H1 (cell line): ENCODE measurements at regions not wholly inside any gene's neighbourhood (a gene's known extent, or its start where the extent isn't known, plus 50 kb on each side); places are given as distances from the start of the nearest gene placed in this dataset.

Experiments used
- ASH2L ChIP-seq: fragments of 200-600, 300-600 bp; sonication (generic); IDR thresholded peaks from one replicate; pipeline ENCODE4 v1.7.1; 2017; ENCODE audit warnings: low read length
- BCL11A ChIP-seq, 2 experiments: IDR thresholded peaks; one replicate each; pipeline ENCODE4 v1.6.1; 2011; ENCODE audit warnings: low read depth in 2 of 2, low read length in 2 of 2, mild to moderate bottlenecking in 2 of 2
- CBX8 ChIP-seq: fragments of 300-800, 300-1000 bp; sonication (generic); IDR thresholded peaks from 2 replicates; pipeline ENCODE4 v1.7.1; 2016; ENCODE audit warnings: low read depth, low read length, borderline replicate concordance
- GABPA ChIP-seq: IDR thresholded peaks from 2 replicates; pipeline ENCODE4 v1.6.1; 2011; ENCODE audit warnings: mild to moderate bottlenecking, low read length, moderate library complexity, borderline replicate concordance; ENCODE audit not compliant: insufficient read depth
- SIN3A ChIP-seq, 2 experiments: IDR thresholded peaks in 1 of 2; conservative IDR thresholded peaks in 1 of 2; 2 replicates each; pipeline ENCODE4 v1.6.1; 2011 to 2012; ENCODE audit warnings: low read length in 2 of 2, improper control_type of control experiment in 1 of 2, low read depth in 1 of 2, mild to moderate bottlenecking in 1 of 2

DNA sequence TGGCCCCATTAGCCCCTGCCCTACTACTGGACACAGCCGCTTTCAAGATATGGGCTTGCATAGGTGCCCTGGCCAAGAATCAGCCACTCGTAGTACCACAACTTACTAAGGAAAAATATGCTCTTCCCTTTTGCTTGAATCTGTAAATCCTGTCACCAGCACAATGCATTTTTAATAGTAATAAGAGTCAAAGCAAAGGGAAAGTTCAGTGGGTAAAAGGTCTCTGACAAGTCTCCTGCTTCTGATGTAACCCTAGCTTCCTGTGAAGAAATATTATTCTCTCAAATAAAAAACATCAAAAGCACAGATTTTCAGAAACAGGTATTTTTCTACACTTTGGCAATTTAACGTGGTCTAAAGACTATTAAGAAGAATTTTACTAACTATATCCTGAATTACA lies 373.8 kb downstream of the GJA1 start (continued):
- TF ChIP-seq ASH2L (no peak), GABPA (no peak), CBX8 (no peak), BCL11A (IDR thresholded peaks at IDR 0.05; ENCODE audit: low read depth in 2 of 2, low read length in 2 of 2) (no peak), SIN3A (conservative IDR thresholded peaks at IDR 0.05 in 1 of 2, IDR thresholded peaks at IDR 0.05 in 1 of 2; ENCODE audit: low read depth in 1 of 2, low read length in 2 of 2) (no peak)
